GM12892 (cell line): ENCODE measurements at regions not wholly inside any gene's neighbourhood (a gene's known extent, or its start where the extent isn't known, plus 50 kb on each side); places are given as distances from the start of the nearest gene placed in this dataset.

ENCODE experiments used
- DNase-seq: peaks from one replicate; pipeline ENCODE4 v3.0.0; 2011; ENCODE audit not compliant: insufficient read length
- FAIRE-seq: peaks from 2 replicates; lab custom pipeline; 2011; peaks lifted over from hg19 to GRCh38; lab: Jason Lieb, UNC
- POLR2A ChIP-seq: IDR thresholded peaks from 2 replicates; pipeline ENCODE4 v1.6.1; 2011; ENCODE audit warnings: low read depth, low read length, control low read depth
- POLR2AphosphoS5 ChIP-seq: IDR thresholded peaks from 2 replicates; pipeline ENCODE4 v1.6.1; 2011; ENCODE audit warnings: low read depth, low read length, control low read depth
- TAF1 ChIP-seq: IDR thresholded peaks from 2 replicates; pipeline ENCODE4 v1.6.1; 2011; ENCODE audit warnings: low read depth, mild to moderate bottlenecking, control low read depth, low read length, borderline replicate concordance

- no peak for TF ChIP-seq POLR2A
- no peak for TF ChIP-seq TAF1
- no peak for TF ChIP-seq POLR2AphosphoS5
- DNase-seq (no peak), FAIRE-seq (no peak)
Measured at GRCh38 chr4:135840781-135841180, 1639.2 kb upstream of the PABPC4L start.

- no peak for TF ChIP-seq POLR2A
- DNase-seq (no peak), FAIRE-seq (no peak)
Measured at GRCh38 chr4:135839712-135840111, 1638.1 kb upstream of the PABPC4L start.

- TF ChIP-seq POLR2AphosphoS5: no peak
- no peak for TF ChIP-seq POLR2A
- no peak for TF ChIP-seq TAF1
- no peak for FAIRE-seq
- DNase-seq: no peak
Measured at GRCh38 chr4:135838889-135839288, 1637.3 kb upstream of the PABPC4L start.

GRCh38 chr4:135834471-135834870 is 1632.9 kb upstream of the PABPC4L start:
- no peak for FAIRE-seq
- no peak for DNase-seq
- TF ChIP-seq POLR2AphosphoS5: no peak
- TF ChIP-seq POLR2A: no peak
- TF ChIP-seq TAF1: no peak

GRCh38 chr4:135833529-135833928 is 1631.9 kb upstream of the PABPC4L start:
- no peak for FAIRE-seq
- no peak for TF ChIP-seq POLR2AphosphoS5
- TF ChIP-seq TAF1: no peak
- TF ChIP-seq POLR2A: no peak
- no peak for DNase-seq

- FAIRE-seq: no peak
- TF ChIP-seq POLR2A (no peak), POLR2AphosphoS5 (no peak), TAF1 (no peak)
- DNase-seq: no peak
Measured at GRCh38 chr4:135824759-135825296, 1623.2 kb upstream of the PABPC4L start.

GRCh38 chr4:135804785-135805184 is 1603.2 kb upstream of the PABPC4L start:
- FAIRE-seq (no peak), DNase-seq (no peak)

GRCh38 chr4:135777361-135777760 is 1575.8 kb upstream of the PABPC4L start:
- TF ChIP-seq POLR2A (no peak), TAF1 (no peak), POLR2AphosphoS5 (no peak)
- DNase-seq (no peak), FAIRE-seq (no peak)

More at GRCh38 chr4:135804785-135805184, 1603.2 kb upstream of the PABPC4L start:
- TF ChIP-seq POLR2A (no peak), TAF1 (no peak), POLR2AphosphoS5 (no peak)

- no peak for FAIRE-seq
- TF ChIP-seq POLR2AphosphoS5 (no peak), POLR2A (no peak), TAF1 (no peak)
- DNase-seq: no peak
Measured at GRCh38 chr4:135775909-135776308, 1574.3 kb upstream of the PABPC4L start.

- DNase-seq (no peak), FAIRE-seq (no peak)
- no peak for TF ChIP-seq POLR2AphosphoS5
- TF ChIP-seq TAF1: no peak
- no peak for TF ChIP-seq POLR2A
Measured at GRCh38 chr4:135770505-135770904, 1568.9 kb upstream of the PABPC4L start.

- TF ChIP-seq TAF1 (no peak), POLR2A (no peak), POLR2AphosphoS5 (no peak)
- FAIRE-seq (no peak), DNase-seq (no peak)
Measured at GRCh38 chr4:135744928-135745327, 1543.3 kb upstream of the PABPC4L start.

- FAIRE-seq (no peak), DNase-seq (no peak)
- TF ChIP-seq TAF1 (no peak), POLR2AphosphoS5 (no peak), POLR2A (no peak)
Measured at GRCh38 chr4:135741583-135741982, 1540.0 kb upstream of the PABPC4L start.
